HEK293 (cell line): ENCODE measurements at regions not wholly inside any gene's neighbourhood (a gene's known extent, or its start where the extent isn't known, plus 50 kb on each side); places are given as distances from the start of the nearest gene placed in this dataset.

Experiments used
- CTCF ChIA-PET: fragments of 350-600 bp; formaldehyde crosslinking; extraction: SDS; loops from one replicate; lab custom pipeline; 2021; ENCODE audit warnings: antibody characterized with exemption; lab: Yijun Ruan, JAX
- POLR2A ChIA-PET: fragments of 300-600 bp; formaldehyde crosslinking; extraction: SDS; loops from one replicate; lab custom pipeline; 2020; ENCODE audit warnings: antibody characterized with exemption, inconsistent platforms; lab: Yijun Ruan, JAX
- H3K27ac ChIP-seq: fragments of 200-500 bp; sonication (Bioruptor generic); 2 replicates; pipeline ENCODE4 v1.5.1; 2014; ENCODE audit warnings: low read depth, low read length, control low read depth, inconsistent platforms; ENCODE audit errors: extremely low read depth
- H3K36me3 ChIP-seq, 2 experiments: fragments of 200-500 bp in 1 of 2; sonication (Bioruptor generic) in 1 of 2; 1 replicate in 1 of 2; 2 replicates in 1 of 2; pipeline ENCODE4 v1.5.1; 2014 to 2017; ENCODE audit warnings: inconsistent platforms in 2 of 2, low read length in 2 of 2; ENCODE audit not compliant: control insufficient read depth in 2 of 2, insufficient read depth in 1 of 2
- H3K4me1 ChIP-seq: fragments of 200-500 bp; sonication (Bioruptor generic); 2 replicates; pipeline ENCODE4 v1.5.1; 2014; ENCODE audit warnings: mild to moderate bottlenecking, low read length, inconsistent platforms; ENCODE audit not compliant: control insufficient read depth, insufficient read depth
- H3K4me3 ChIP-seq: 2 replicates; pipeline ENCODE4 v1.5.1; 2011; ENCODE audit warnings: low read depth, mild to moderate bottlenecking, control low read depth, low read length, moderate library complexity
- H3K9me3 ChIP-seq: fragments of 200-500 bp; sonication (Bioruptor generic); 2 replicates; pipeline ENCODE4 v1.5.1; 2014; ENCODE audit warnings: low read depth, low read length, inconsistent platforms; ENCODE audit not compliant: control insufficient read depth, insufficient read depth
- HOXD13 ChIP-seq: sonication (generic); formaldehyde crosslinking; IDR thresholded peaks from 2 replicates; pipeline ENCODE4 v1.8.0; 2022; ENCODE audit warnings: missing genetic modification reagents, borderline replicate concordance
- MYNN ChIP-seq: fragments of 450-650 bp; formaldehyde crosslinking; IDR thresholded peaks from 2 replicates; pipeline ENCODE4 v1.5.1; 2016; ENCODE audit warnings: missing biosample characterization, missing genetic modification characterization, borderline replicate concordance
- MZF1 ChIP-seq: fragments of 450-650 bp; formaldehyde crosslinking; IDR thresholded peaks from 2 replicates; pipeline ENCODE4 v1.5.1; 2017; ENCODE audit warnings: missing biosample characterization, missing genetic modification characterization, borderline replicate concordance
- YY1 ChIP-seq: fragments of 450-650 bp; formaldehyde crosslinking; IDR thresholded peaks from 2 replicates; pipeline ENCODE4 v1.5.1; 2018; ENCODE audit warnings: missing biosample characterization, missing genetic modification characterization
- ZBTB11 ChIP-seq: fragments of 450-650 bp; formaldehyde crosslinking; conservative IDR thresholded peaks from 2 replicates; pipeline ENCODE4 v1.5.1; 2016; ENCODE audit warnings: low read depth, missing biosample characterization, missing genetic modification characterization
- ZBTB21 ChIP-seq: fragments of 450-650 bp; formaldehyde crosslinking; IDR thresholded peaks from 2 replicates; pipeline ENCODE4 v1.5.1; 2017; ENCODE audit warnings: missing biosample characterization, missing genetic modification characterization
- ZFP69B ChIP-seq: fragments of 450-650 bp; formaldehyde crosslinking; IDR thresholded peaks from 2 replicates; pipeline ENCODE4 v1.5.1; 2016; ENCODE audit warnings: missing biosample characterization, missing genetic modification characterization
- ZNF121 ChIP-seq: fragments of 450-650 bp; formaldehyde crosslinking; IDR thresholded peaks from 2 replicates; pipeline ENCODE4 v1.5.1; 2016; ENCODE audit warnings: missing biosample characterization, missing genetic modification characterization
- ZNF133 ChIP-seq: fragments of 450-650 bp; formaldehyde crosslinking; IDR thresholded peaks from 2 replicates; pipeline ENCODE4 v1.5.1; 2016; ENCODE audit warnings: missing biosample characterization, missing genetic modification characterization
- ZNF140 ChIP-seq: fragments of 450-650 bp; formaldehyde crosslinking; IDR thresholded peaks from 2 replicates; pipeline ENCODE4 v1.5.1; 2016; ENCODE audit warnings: missing biosample characterization, missing genetic modification characterization
- ZNF157 ChIP-seq: fragments of 450-650 bp; formaldehyde crosslinking; IDR thresholded peaks from 2 replicates; pipeline ENCODE4 v1.5.1; 2016; ENCODE audit warnings: missing biosample characterization, missing genetic modification characterization
- ZNF23 ChIP-seq: fragments of 450-650 bp; formaldehyde crosslinking; IDR thresholded peaks from 2 replicates; pipeline ENCODE4 v1.5.1; 2016; ENCODE audit warnings: missing biosample characterization, missing genetic modification characterization, borderline replicate concordance
- ZNF302 ChIP-seq: fragments of 450-650 bp; formaldehyde crosslinking; IDR thresholded peaks from 2 replicates; pipeline ENCODE4 v1.5.1; 2016; ENCODE audit warnings: missing biosample characterization, missing genetic modification characterization, low read depth
- ZNF354C ChIP-seq: fragments of 450-650 bp; formaldehyde crosslinking; IDR thresholded peaks from 2 replicates; pipeline ENCODE4 v1.5.1; 2016; ENCODE audit warnings: missing biosample characterization, missing genetic modification characterization, low read depth, borderline replicate concordance
- ZNF473 ChIP-seq: fragments of 450-650 bp; formaldehyde crosslinking; IDR thresholded peaks from 2 replicates; pipeline ENCODE4 v1.5.1; 2017; ENCODE audit warnings: missing biosample characterization, missing genetic modification characterization
- ZNF549 ChIP-seq: fragments of 450-650 bp; IDR thresholded peaks from 2 replicates; pipeline ENCODE4 v1.5.1; 2018; ENCODE audit warnings: missing biosample characterization, missing genetic modification characterization, mild to moderate bottlenecking, inconsistent platforms, moderate library complexity
- ZNF560 ChIP-seq: fragments of 450-650 bp; formaldehyde crosslinking; IDR thresholded peaks from 2 replicates; pipeline ENCODE4 v1.5.1; 2017; ENCODE audit warnings: missing biosample characterization, missing genetic modification characterization, borderline replicate concordance
- ZNF585B ChIP-seq: fragments of 450-650 bp; formaldehyde crosslinking; IDR thresholded peaks from 2 replicates; pipeline ENCODE4 v1.5.1; 2016; ENCODE audit warnings: missing biosample characterization, missing genetic modification characterization
- ZNF600 ChIP-seq: fragments of 450-650 bp; formaldehyde crosslinking; IDR thresholded peaks from 2 replicates; pipeline ENCODE4 v1.5.1; 2016; ENCODE audit warnings: missing biosample characterization, missing genetic modification characterization
- ZNF623 ChIP-seq: fragments of 450-650 bp; formaldehyde crosslinking; IDR thresholded peaks from 2 replicates; pipeline ENCODE4 v1.5.1; 2016; ENCODE audit warnings: missing biosample characterization, missing genetic modification characterization
- ZNF624 ChIP-seq: fragments of 450-650 bp; formaldehyde crosslinking; IDR thresholded peaks from 2 replicates; pipeline ENCODE4 v1.5.1; 2017; ENCODE audit warnings: missing biosample characterization, missing genetic modification characterization
- ZNF76 ChIP-seq: fragments of 450-650 bp; formaldehyde crosslinking; IDR thresholded peaks from 2 replicates; pipeline ENCODE4; 2016; ENCODE audit warnings: low read depth, missing biosample characterization, missing genetic modification characterization, borderline replicate concordance
- ZNF785 ChIP-seq: fragments of 450-650 bp; formaldehyde crosslinking; IDR thresholded peaks from 2 replicates; pipeline ENCODE4 v1.5.1; 2016; ENCODE audit warnings: missing biosample characterization, missing genetic modification characterization
- ZSCAN16 ChIP-seq: fragments of 450-650 bp; formaldehyde crosslinking; IDR thresholded peaks from 2 replicates; pipeline ENCODE4 v1.5.1; 2016; ENCODE audit warnings: missing biosample characterization, missing genetic modification characterization
- TF ChIP-seq, protein P1 (sequence below): fragments of 450-650 bp; formaldehyde crosslinking; IDR thresholded peaks from 2 replicates; pipeline ENCODE4 v1.5.1; 2016; ENCODE audit warnings: missing biosample characterization, missing genetic modification characterization
- TF ChIP-seq, protein P2 (sequence below): fragments of 450-650 bp; formaldehyde crosslinking; IDR thresholded peaks from 2 replicates; pipeline ENCODE4 v1.5.0; 2017; ENCODE audit warnings: missing biosample characterization, missing genetic modification characterization, borderline replicate concordance

DNA sequence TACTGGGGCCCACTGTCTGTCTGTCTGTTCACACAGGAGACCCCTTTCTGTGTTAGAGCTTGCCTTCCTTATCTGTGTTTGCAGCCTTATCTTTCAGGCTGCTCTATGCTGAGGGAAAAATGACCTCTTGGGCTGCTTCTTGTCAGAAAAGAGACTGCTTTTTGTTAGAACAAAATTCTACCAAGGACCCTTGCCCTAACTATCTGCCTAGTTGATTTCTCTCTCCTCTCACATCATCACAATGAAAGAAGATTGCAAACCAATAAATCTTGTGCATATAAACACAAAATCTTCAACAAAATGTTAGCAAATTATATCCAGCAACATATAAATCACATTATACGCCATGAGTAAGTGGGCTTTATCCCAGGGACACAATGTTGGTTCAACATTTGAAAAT is 1117.7 kb downstream of the CDH11 start:
- no peak for TF ChIP-seq ZNF473 (tag by site-specific recombination)
- no peak for TF ChIP-seq ZNF785 (tag by site-specific recombination)
- no peak for TF ChIP-seq ZNF23 (tag by site-specific recombination)
- no peak for TF ChIP-seq ZNF624 (tag by site-specific recombination)
- TF ChIP-seq, protein P1, sequence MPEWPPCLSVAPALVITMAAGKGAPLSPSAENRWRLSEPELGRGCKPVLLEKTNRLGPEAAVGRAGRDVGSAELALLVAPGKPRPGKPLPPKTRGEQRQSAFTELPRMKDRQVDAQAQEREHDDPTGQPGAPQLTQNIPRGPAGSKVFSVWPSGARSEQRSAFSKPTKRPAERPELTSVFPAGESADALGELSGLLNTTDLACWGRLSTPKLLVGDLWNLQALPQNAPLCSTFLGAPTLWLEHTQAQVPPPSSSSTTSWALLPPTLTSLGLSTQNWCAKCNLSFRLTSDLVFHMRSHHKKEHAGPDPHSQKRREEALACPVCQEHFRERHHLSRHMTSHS (tag by site-specific recombination): no peak
- TF ChIP-seq ZNF585B (tag by site-specific recombination): no peak
- no peak for TF ChIP-seq ZNF302
- no peak for TF ChIP-seq MZF1 (tag by site-specific recombination)
- H3K36me3 ChIP-seq: no peaks in the 10 kb centered on the region
- no peaks in the 10 kb centered on the region for H3K9me3 ChIP-seq
- POLR2A ChIA-PET: no interaction called here
- H3K4me3 ChIP-seq: no peak overlapping the region
- H3K4me1 ChIP-seq: no peaks in the 10 kb centered on the region
- CTCF ChIA-PET: no interaction called here
- H3K27ac ChIP-seq: no peak overlapping the region

DNA sequence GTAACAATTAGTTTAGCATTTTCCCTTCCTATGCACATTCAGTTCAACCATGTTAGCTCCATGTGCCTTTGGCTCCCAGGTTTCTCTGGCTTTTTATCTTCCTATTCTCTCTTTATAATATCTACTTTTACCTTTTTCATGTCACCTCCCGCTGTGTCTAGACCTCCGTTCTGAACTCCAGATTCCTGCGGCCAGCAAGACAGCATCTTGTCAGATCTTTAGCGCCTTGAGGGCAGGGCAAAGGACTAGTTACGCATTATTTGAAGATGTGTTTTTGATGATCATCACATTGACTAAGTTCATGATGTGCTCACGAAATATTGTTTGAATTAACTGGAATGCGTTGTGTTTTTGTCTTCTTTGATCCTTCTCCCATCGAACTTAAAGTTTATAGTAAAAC is 1126.8 kb downstream of the CDH11 start:
- CTCF ChIA-PET: no interaction called here
- TF ChIP-seq ZNF549 (tag by site-specific recombination): no peak
- TF ChIP-seq HOXD13 (CRISPR knock-in tag): no peak
- no peak for TF ChIP-seq ZNF76 (tag by site-specific recombination)
- TF ChIP-seq ZNF624 (tag by site-specific recombination): no peak
- TF ChIP-seq ZNF302: no peak
- TF ChIP-seq ZNF600 (tag by site-specific recombination): no peak
- TF ChIP-seq ZBTB11 (tag by site-specific recombination): no peak
- TF ChIP-seq MYNN (tag by site-specific recombination): no peak
- TF ChIP-seq ZNF560 (tag by site-specific recombination): no peak
- TF ChIP-seq YY1 (tag by site-specific recombination): no peak
- no peak for TF ChIP-seq ZNF157 (tag by site-specific recombination)
- TF ChIP-seq ZNF354C (tag by site-specific recombination): no peak
- no peak for TF ChIP-seq ZNF133
- no peaks in the 10 kb centered on the region for H3K36me3 ChIP-seq
- H3K9me3 ChIP-seq: no peaks in the 10 kb centered on the region
- no peak overlapping the region for H3K27ac ChIP-seq
- H3K4me1 ChIP-seq: no peaks in the 10 kb centered on the region
- POLR2A ChIA-PET: no interaction called here
- no peak overlapping the region for H3K4me3 ChIP-seq

DNA sequence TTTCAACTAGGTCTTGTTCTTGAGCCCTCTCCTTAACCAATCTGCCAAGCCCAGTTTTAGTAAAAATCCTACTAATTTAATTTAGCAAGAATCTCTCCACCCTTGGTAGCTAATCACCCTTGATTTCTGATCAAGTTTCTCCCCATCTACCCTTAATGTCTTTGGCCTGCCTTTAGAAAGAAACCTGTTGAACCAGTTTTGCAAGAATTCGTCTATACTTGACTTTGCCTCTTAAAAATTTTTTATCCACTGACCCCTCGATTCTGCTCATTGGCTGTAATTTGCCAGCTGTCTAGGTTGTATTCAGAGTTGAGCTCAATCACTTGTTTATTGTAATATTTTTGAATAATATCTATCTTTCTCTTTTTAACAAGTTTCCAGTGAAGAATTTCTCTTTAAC is 1138.5 kb downstream of the CDH11 start:
- ChIA-PET CTCF (interaction anchor here (0.6 kb wide), 1 partner anchor 77 kb away, joined by 3 read pairs; no protein-coding TSS in a partner anchor), POLR2A (no interaction called here)
- Histone ChIP-seq H3K4me1 (no peaks in the 10 kb centered on the region), H3K4me3 (no peak overlapping the region), H3K36me3 (no peaks in the 10 kb centered on the region), H3K9me3 (no peaks in the 10 kb centered on the region), H3K27ac (no peak overlapping the region)
- TF ChIP-seq ZNF623 (no peak), ZSCAN16 (tag by site-specific recombination) (no peak), ZBTB21 (tag by site-specific recombination) (no peak), ZNF600 (tag by site-specific recombination) (no peak), ZFP69B (tag by site-specific recombination) (no peak), ZNF302 (no peak), ZNF140 (tag by site-specific recombination) (no peak), ZNF121 (tag by site-specific recombination) (no peak)
- TF ChIP-seq, protein P2, sequence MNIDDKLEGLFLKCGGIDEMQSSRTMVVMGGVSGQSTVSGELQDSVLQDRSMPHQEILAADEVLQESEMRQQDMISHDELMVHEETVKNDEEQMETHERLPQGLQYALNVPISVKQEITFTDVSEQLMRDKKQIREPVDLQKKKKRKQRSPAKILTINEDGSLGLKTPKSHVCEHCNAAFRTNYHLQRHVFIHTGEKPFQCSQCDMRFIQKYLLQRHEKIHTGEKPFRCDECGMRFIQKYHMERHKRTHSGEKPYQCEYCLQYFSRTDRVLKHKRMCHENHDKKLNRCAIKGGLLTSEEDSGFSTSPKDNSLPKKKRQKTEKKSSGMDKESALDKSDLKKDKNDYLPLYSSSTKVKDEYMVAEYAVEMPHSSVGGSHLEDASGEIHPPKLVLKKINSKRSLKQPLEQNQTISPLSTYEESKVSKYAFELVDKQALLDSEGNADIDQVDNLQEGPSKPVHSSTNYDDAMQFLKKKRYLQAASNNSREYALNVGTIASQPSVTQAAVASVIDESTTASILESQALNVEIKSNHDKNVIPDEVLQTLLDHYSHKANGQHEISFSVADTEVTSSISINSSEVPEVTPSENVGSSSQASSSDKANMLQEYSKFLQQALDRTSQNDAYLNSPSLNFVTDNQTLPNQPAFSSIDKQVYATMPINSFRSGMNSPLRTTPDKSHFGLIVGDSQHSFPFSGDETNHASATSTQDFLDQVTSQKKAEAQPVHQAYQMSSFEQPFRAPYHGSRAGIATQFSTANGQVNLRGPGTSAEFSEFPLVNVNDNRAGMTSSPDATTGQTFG: no peak
